Fibroblast of lung (primary cell): ENCODE measurements at regions not wholly inside any gene's neighbourhood (a gene's known extent, or its start where the extent isn't known, plus 50 kb on each side); places are given as distances from the start of the nearest gene placed in this dataset.

Source experiments
- EZH2 ChIP-seq: IDR thresholded peaks from 2 replicates; pipeline ENCODE4 v1.5.1; 2012; ENCODE audit warnings: low read length, control low read depth, mild to moderate bottlenecking; ENCODE audit errors: missing control alignments
- TF ChIP-seq, protein P1 (sequence below), 2 donors: IDR thresholded peaks in 1 of 2; conservative IDR thresholded peaks in 1 of 2; 1 replicate in 1 of 2; 2 replicates in 1 of 2; pipeline ENCODE4 v1.5.1; 2011 to 2012; ENCODE audit warnings: low read length in 2 of 2, control low read depth in 1 of 2, inconsistent platforms in 1 of 2, low read depth in 1 of 2, mild to moderate bottlenecking in 1 of 2

- TF ChIP-seq EZH2: no peak
- TF ChIP-seq, protein P1, sequence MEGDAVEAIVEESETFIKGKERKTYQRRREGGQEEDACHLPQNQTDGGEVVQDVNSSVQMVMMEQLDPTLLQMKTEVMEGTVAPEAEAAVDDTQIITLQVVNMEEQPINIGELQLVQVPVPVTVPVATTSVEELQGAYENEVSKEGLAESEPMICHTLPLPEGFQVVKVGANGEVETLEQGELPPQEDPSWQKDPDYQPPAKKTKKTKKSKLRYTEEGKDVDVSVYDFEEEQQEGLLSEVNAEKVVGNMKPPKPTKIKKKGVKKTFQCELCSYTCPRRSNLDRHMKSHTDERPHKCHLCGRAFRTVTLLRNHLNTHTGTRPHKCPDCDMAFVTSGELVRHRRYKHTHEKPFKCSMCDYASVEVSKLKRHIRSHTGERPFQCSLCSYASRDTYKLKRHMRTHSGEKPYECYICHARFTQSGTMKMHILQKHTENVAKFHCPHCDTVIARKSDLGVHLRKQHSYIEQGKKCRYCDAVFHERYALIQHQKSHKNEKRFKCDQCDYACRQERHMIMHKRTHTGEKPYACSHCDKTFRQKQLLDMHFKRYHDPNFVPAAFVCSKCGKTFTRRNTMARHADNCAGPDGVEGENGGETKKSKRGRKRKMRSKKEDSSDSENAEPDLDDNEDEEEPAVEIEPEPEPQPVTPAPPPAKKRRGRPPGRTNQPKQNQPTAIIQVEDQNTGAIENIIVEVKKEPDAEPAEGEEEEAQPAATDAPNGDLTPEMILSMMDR (conservative IDR thresholded peaks at IDR 0.05 in 1 of 2, IDR thresholded peaks at IDR 0.05 in 1 of 2; ENCODE audit: low read depth in 1 of 2, low read length in 2 of 2): no peak
Measured at GRCh38 chr17:71057448-71057847, 888.1 kb downstream of the KCNJ2 start.
